PFSK-1 (cell line): ENCODE measurements at regions not wholly inside any gene's neighbourhood (a gene's known extent, or its start where the extent isn't known, plus 50 kb on each side); places are given as distances from the start of the nearest gene placed in this dataset.

Experiments used
- FOXP2 ChIP-seq: optimal IDR thresholded peaks from 2 replicates; pipeline ENCODE3; 2011; ENCODE audit warnings: borderline replicate concordance, control low read depth, inconsistent platforms; ENCODE audit not compliant: insufficient read depth; ENCODE audit errors: extremely low read length, extremely low read depth
- POLR2AphosphoS5 ChIP-seq: IDR thresholded peaks from 2 replicates; pipeline ENCODE4 v1.6.1; 2012; ENCODE audit warnings: low read depth, mild to moderate bottlenecking, control low read depth, low read length, moderate library complexity
- REST ChIP-seq, 2 experiments: IDR thresholded peaks; 2 replicates each; pipeline versions ENCODE4 v1.6.1 to v1.8.0; 2011 to 2012; ENCODE audit warnings: low read depth in 2 of 2, low read length in 2 of 2, control low read depth in 1 of 2, inconsistent platforms in 1 of 2, mild to moderate bottlenecking in 1 of 2, moderate library complexity in 1 of 2; ENCODE audit not compliant: insufficient read depth in 1 of 2
- SIN3A ChIP-seq: IDR thresholded peaks from 2 replicates; pipeline ENCODE4 v1.6.1; 2012; ENCODE audit warnings: mild to moderate bottlenecking, low read length, moderate library complexity, borderline replicate concordance; ENCODE audit not compliant: insufficient read depth
- TAF1 ChIP-seq: IDR thresholded peaks from 2 replicates; pipeline ENCODE4 v1.6.1; 2012; ENCODE audit warnings: low read length, control low read depth, borderline replicate concordance; ENCODE audit not compliant: insufficient read depth

GRCh38 chr19:30848636-30849425 is 476.6 kb downstream of the ZNF536 start:
- no peak for TF ChIP-seq TAF1
- TF ChIP-seq FOXP2, result no peak
- TF ChIP-seq SIN3A, result no peak

- TF ChIP-seq REST (IDR thresholded peaks at IDR 0.05; ENCODE audit: insufficient read depth in 1 of 2, low read depth in 2 of 2, low read length in 2 of 2), result no peak
- TF ChIP-seq FOXP2, result no peak
- TF ChIP-seq TAF1, result no peak
- no peak for TF ChIP-seq POLR2AphosphoS5
- TF ChIP-seq SIN3A, result no peak
Observed at GRCh38 chr19:30846102-30846501, 473.9 kb downstream of the ZNF536 start.

GRCh38 chr19:30842926-30843325 is 470.7 kb downstream of the ZNF536 start:
- TF ChIP-seq TAF1, result no peak
- TF ChIP-seq POLR2AphosphoS5, result no peak
- TF ChIP-seq FOXP2, result no peak
- TF ChIP-seq SIN3A, result no peak
- no peak for TF ChIP-seq REST (IDR thresholded peaks at IDR 0.05; ENCODE audit: insufficient read depth in 1 of 2, low read depth in 2 of 2, low read length in 2 of 2)

- TF ChIP-seq POLR2AphosphoS5 (no peak), REST (IDR thresholded peaks at IDR 0.05; ENCODE audit: insufficient read depth in 1 of 2, low read depth in 2 of 2, low read length in 2 of 2) (no peak), SIN3A (no peak), FOXP2 (no peak), TAF1 (no peak)
Observed at GRCh38 chr19:30841934-30842333, 469.8 kb downstream of the ZNF536 start.

GRCh38 chr19:30830875-30831274 is 458.7 kb downstream of the ZNF536 start:
- TF ChIP-seq SIN3A, result no peak
- no peak for TF ChIP-seq TAF1
- no peak for TF ChIP-seq FOXP2
- TF ChIP-seq POLR2AphosphoS5, result no peak
- TF ChIP-seq REST (IDR thresholded peaks at IDR 0.05; ENCODE audit: insufficient read depth in 1 of 2, low read depth in 2 of 2, low read length in 2 of 2), result no peak
